A204.1 (cell line): ENCODE measurements at regions not wholly inside any gene's neighbourhood (a gene's known extent, or its start where the extent isn't known, plus 50 kb on each side); places are given as distances from the start of the nearest gene placed in this dataset.
"Not testable (repeated sequence)": the region's sequence is repeated elsewhere in the genome, so short reads cannot be mapped to it uniquely, and the experiment has no call there.

ENCODE experiments used
- FAIRE-seq: peaks from 2 replicates; lab custom pipeline; 2012; peaks lifted over from hg19 to GRCh38; lab: Jason Lieb, UNC

DNA sequence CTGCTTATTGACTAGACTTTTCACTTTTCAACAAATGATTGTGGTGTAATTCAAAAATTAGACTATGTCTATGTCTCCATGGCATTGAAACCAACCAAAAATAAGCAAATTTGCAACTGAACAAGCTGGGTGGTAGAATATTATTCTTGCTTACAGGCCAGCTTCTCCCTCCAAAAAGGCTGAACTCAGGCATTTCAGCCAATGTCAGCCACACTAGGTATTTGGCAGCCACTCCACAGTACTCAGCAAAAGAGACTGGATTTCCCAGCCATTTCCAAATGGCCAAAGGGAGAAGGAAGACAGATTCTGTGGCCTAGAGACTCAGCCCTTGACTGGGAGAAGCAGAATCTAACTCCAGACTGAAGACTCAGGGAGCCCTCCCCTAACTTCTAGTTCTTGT lies 121.8 kb upstream of the IRX5 start:
- FAIRE-seq, result no peak

DNA sequence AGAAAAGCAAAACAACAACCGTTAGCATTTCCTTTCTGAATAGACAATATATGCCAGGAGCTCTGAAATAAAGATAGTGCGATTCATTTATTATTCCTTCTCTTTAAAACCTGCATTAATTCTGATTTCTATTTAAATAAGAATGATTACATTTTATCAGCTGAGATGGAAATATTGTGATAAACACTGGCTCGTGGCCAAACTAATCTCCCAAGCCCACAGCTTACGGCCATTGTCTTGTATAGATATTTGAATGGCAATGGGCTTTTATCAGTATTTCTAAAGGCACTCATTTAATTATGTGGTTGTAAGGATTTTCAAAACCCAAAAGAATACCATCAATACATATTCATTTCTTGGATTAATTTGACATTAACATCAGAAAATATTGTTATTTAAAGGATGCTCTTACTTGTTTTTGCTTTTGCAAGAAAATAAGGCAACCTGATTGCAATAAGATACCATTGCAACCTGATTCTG lies 123.7 kb upstream of the IRX5 start:
- no peak for FAIRE-seq

DNA sequence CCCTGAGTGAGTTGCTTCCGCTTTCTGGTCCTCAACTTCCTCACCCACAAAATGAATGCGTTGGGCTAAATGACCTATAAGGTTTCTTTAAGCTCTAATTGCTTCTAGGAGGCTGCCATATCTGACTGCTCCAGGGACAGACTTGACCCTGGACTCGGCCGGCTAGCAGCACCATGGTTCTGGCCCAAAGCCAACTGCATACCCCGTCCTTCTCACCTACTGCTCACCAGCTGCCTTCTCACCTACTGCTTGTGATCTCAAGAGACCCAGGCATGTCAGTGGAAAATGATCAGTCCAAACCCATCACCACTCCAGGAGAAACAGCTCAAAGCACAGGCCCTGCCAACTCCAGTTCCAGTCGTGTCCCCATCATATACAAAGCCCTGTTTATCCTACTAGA lies 124.3 kb upstream of the IRX5 start:
- no peak for FAIRE-seq

DNA sequence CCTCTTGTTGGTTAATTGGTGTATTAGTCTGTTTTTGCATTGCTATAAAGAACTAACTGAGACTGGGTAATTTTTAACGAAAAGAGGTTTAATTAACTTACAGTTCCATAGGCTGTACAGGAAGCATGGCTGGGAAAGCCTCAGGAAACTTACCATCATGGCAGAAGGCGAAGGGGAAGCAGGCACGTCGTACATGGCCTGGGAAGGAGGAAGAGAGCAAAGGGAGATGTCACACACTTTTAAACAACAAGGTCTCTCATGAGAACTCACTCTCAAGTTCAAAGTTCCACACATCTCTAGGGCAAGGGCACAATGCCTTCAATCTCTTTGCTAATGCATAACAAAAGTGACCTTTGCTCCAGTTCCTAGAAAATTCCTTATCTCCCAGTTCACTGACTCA lies 125.0 kb upstream of the IRX5 start:
- FAIRE-seq, result no peak

DNA sequence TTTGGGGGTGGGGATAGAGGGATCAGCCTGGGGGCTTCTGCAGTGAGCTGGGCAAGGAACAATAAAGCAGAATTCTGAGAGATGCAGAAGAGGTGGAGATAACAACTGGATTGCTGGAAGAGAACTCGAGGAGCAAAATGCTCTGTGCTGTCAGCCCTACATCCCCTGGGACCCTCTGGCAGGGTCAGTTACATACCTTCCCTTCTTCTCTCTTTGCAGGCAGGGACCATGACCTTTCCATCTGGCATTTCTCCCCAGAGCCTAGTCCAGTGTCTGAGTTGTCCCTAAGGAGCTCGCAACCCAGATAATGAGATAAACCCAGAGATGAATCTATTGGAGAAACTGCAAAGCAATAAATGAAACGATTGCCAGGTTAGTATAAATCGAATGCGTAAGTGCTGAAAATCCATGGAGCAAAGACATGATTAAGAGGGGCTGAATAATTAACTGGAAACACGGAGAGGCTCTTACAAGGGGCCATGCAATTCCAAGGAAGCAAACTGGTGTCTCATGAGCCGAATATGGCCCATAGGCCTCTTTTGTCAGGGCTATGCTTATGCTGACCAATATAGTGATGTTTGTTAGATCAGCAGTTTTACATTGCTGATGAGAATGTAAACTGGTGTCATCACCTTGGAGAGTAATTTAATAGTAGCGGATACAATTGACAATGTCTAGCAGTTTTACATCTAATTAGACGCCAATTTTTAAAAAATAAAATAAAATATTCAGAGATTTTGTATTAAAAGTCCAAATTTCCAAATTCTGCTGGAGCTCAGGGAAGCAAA lies 129.4 kb upstream of the IRX5 start:
- FAIRE-seq, result no peak

DNA sequence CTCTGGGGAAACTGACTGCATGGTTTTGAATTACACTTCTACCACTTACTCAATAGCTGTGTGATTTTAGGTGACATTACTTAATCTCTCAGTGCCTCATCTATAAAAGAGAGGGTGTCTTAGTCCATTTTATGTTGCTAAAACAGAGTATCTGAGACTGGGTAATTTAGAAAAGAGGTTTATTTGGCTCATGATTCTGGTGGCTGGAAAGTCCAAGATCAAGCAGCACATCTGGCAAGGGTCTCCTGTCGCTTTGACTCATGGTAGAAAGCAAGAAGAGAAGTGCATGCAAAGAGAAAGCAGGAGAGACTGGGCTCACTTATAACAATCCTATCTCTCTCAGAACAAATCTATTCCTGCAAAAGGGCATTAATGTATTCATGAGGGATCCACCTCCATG lies 132.4 kb upstream of the IRX5 start:
- FAIRE-seq, result no peak

DNA sequence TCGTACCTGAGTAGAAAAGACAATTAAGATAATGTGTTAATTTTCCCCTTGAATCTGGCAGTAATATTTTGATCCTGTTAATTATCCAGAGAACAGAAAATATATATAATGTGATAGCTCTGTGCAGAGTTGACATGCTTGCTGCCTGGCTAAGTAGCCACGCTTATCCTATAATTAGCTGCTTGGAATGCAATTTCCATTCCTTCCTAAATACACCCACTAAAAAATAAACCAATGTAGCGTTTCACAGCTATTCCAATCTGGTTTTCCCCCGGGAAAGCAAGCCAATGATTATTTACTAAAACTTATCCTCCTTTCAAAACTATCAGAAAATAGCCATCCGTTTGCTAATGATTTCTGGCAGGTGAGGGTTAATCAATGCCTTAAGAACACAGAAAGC lies 134.5 kb upstream of the IRX5 start:
- no peak for FAIRE-seq

DNA sequence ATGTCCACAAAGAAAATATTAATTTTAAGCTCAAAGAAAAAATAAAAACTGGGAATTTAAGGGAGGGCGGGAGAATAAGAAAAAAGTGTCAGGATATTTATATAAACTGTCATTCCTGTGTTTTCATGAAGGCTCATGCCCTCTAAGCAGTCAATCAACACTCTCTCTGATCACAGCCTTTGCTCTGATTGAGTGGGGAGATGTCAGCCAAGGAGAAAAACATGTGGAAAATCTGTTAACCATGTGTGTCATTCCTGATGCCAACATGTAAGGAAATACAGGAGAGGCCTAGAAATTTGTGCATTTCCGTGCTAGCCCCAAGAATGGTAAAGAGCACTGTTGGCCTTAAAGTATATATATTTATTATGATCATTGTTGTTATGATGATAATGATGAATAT lies 137.9 kb upstream of the IRX5 start:
- FAIRE-seq, result no peak

DNA sequence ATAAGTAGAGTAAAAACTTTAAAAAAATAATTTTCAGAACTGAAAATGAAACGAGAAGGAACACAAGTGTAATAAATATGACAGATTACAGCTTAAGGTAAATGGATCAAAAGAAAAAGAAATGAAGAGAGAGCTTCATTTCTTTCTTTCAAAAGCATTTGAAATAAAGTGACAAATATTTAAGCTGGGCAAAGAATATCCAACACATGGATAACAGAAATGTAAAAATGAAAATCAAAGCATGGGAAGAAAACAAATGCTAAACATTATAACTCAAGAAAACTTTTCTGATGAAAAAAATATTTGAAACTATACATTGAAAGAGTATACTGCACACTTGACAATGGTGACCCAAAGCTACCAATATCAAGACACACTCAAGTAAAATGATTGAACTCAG lies 143.6 kb upstream of the IRX5 start:
- no peak for FAIRE-seq

DNA sequence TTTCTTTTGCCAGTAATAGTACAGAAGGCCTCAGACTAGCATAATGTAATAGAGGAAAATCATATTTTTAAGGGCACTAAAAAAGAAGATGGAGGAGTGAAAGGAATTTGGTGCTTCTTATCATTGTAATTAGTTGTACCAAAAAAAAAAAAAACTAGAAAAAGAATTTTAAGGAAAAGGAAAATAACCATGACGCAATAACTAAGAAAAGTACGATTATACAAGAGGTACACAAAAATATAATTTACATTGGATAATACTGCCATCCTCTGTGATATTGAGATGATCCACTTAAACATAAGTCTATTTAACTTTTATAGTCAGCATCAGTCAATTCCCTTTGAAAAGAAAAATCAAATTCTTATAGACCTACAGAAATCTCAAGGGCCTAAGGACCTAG lies 146.7 kb upstream of the IRX5 start:
- no peak for FAIRE-seq

DNA sequence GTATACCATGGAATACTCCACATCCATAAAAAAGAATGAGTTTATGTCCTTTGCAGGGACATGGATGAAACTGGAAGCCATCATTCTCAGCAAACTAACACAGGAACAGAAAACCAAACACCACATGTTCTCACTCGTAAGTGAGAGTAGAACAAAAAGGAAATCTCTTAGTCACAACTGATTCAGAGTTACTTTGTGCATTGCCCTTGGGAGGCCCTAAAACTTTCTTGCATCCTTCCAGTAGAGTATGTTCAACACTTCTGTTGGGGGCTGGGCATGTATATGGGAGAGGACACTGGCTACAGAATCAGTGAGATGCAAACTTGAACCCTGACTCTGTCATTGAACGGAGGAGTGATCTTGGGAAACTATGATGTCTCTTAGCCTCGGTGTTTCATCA lies 147.4 kb upstream of the IRX5 start:
- no peak for FAIRE-seq

DNA sequence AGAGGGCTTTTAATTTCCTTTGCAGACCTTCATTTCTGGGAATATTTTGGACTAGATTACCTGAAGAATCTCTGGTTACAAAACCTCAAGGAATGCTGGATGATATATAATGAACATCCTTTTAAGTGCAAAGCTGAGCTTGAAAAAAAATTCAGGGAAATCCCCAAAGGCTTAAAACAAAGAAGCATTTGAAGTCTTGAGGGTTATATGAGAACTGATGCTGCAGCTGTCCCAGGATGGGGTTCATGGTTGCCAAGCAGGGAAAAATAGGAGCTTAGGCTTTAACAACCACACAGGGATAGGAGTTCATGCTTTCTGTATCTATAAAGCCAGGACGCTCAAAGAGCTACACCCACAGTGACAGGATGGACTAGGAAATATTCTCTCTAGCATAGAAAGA lies 150.4 kb upstream of the IRX5 start:
- FAIRE-seq, result no peak

DNA sequence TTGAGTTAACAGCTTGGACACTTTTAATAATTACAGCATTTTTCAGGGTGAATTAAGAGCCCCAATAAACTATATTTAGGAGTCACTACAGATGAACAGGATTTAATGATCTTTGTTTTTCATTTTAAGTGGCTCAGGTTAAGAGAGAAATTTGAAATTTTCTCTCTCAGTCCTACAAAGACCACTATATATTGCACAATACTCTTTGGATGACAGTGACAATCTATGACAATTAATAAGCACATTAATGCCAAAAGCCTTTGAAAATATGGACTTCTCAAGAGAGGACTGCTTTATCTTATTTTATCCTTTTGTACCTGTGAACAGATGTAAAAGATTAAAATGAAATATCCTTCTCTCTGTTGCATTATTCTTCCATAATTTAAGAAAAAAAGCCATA lies 151.1 kb upstream of the IRX5 start:
- FAIRE-seq, result no peak

DNA sequence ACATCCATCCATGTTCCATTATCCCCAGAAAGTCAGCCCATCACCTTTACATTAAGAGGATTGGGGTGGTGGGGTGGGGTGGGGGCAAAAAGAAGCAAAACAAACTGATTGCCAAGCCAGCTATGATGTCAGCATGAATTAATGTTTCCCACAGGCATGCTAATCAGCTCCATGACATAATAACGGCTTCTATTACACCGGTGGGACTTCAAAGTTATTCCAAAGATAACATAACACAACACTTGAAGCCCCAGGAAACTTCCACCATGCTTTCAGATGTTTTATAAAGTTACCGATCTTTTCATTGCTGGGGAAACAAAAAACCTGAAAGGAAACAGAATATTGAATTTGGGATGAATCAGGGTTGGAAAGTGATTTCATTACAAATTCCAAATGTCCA lies 155.9 kb upstream of the IRX5 start:
- FAIRE-seq, result no peak

DNA sequence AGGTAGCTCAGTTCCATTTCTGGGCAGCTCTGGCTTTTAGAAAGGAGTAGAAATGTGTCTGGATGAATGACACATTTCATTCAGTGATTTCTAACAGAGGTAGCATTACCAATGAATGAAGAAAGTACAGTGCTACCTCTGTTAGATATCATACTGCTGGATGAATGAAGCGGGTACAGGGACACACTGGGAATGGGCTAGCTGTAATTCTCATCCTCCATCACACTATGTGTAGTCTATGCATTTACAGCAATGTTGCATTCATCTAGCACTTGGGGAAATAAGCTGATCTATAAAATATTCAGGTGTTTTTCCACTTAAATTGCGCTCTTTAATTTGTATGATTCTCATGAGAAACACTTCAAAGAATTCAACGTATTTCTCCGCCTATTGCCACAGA lies 158.3 kb upstream of the IRX5 start:
- FAIRE-seq, result no peak

DNA sequence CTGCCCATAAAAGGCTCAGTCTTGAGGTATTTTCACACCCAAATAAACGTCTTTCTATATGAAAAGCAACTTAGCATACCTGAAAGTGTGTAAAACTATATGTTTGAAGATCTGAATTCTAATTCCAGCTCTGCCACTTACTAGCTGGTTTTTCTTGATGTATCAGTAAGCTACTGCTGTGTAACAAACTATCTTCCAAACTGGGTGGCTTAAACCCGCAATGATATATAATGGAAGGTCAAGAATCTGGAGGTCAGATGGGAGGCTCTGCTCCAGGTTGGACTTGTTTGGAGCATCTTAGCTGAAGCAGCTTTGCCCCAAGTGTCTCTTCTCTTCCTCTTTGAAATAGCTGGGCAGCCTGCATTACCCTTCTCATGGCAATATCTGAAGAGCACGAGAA lies 164.3 kb upstream of the IRX5 start:
- no peak for FAIRE-seq

DNA sequence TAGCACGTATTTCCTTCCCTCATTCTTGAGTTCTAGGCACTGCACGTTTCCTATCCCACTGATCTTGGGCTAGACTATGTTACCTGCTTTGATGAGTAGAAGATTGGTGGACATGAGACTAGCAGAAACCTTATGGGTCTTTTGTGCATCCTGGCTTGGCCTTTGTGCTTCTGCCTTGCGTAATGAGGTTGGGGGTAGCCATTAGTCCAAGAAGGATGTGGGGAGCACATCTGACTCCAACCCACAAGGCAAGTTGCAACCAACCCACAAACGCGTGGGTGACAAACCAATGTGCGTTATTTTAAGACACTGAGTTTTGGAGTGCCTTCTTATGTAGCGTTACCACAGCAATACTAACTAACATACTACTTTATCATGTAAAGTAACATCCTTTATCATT lies 180.4 kb upstream of the IRX5 start:
- FAIRE-seq, result no peak

DNA sequence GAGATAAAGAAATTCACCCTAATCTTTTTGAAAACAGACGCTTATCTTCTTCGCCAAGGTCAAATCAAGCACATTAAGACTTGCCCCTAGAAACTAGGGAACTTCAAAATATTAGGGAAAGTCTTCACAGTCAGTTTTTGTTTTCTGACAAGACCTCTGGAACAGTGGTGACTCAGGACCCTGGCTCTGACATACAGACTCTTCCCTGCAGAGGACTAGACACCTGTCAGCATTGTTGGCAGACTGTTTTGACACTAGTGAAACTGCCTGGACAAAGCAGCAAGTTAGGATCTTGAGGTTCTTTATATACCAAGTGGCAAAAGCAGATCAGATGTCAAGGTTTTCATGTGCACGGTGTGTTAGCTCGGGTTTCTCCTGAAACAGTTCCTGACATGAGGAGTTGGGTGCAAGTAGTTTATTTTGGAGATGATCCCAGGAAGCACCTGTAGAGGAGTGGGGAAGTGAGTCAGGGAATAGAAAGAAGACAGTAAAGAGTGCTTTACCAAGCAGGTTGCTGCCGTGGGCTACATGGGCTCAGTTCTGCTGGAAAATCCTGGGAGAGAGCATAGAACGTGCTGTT lies 182.0 kb upstream of the IRX5 start:
- no peak for FAIRE-seq

DNA sequence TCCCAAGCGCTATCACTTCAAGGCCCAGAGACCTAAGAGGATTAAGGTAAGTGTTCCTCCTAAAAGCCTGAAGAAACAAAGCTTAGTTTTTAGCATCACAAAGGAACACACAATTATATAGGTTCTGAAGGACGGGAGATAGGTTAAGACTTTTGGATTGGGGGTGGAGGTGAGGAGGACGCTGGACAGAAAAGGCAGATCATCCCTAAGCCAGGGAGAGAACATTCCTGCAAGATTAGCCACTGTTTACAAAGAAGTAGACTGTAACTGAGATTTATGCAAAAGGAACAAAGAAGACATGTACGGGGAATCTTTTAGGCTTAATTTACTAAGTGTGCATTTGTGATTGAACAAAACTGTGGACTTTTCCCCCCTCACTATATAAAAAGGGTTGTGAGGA lies 184.1 kb upstream of the IRX5 start:
- no peak for FAIRE-seq

DNA sequence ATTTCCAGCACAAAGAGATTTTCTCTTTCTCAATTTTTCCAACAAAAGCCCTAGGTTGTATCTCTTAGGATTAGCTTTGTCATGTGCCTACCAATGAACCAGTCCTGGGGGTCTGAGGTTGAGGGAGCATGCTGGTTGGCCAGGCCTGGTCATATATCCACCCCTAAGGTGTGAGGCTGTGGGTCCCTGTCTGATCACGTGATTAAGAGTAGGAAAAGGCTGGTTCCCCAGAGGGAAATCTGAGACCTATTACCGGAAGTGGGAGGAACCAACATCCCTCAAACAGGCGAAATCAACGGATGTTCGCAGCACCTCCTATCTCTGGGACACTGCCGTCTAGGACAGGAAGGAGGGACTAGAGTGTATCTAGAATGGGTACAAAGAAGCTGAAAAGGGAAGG lies 185.7 kb upstream of the IRX5 start:
- no peak for FAIRE-seq

DNA sequence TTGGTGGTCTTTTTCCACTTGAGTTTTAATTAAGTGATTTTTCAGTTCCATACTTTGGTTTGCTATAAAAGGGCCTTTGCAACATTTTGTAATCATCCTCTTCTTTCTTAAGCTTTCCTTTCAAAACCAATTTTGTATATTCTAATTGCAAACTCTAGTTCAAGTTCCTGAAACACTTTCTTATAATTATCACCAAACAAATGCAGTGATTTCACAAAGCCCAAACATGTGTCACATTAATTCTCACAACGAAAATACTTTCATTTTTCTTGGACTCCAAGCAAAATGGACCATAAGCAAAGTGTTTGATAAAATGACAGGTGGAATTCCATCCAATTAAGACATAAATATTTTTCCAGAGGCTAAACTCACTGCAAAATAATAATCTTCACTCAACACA lies 188.2 kb upstream of the IRX5 start:
- FAIRE-seq, result no peak

DNA sequence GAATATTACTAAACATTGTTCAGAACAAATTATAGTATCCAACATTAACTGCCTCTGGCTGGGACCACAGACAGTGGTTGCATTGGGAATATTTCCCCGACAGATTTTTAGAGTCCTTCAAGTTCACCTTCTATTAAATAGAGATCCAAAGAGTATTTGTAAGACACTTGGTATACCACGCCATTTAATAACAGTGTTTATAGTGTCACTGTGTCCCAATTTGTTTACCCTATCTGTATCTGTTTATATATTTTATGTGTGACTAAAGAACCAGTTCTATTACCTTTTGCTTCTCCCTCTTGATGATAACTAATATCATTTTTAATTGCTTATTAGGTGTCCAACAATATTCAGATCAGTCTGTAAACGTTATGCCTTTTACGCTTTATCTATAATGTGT lies 191.3 kb upstream of the IRX5 start:
- FAIRE-seq, result no peak

DNA sequence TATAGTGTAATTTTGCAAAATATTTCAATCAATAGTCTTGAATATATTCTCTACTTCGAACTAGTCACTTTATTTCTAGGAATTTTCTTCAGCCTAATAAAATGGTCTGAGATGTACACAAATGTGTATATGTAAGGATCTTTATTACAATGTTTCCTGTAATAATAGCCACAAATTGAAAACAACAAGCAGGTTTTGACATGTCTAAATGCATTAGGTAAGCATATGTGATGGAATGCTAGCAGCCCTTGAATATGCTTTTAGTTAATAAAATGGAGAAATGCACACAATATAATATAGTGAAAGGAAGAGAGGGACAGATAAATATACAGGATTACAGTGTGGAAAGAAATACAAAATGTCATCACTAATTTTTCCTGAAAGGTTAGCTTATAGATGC lies 196.5 kb upstream of the IRX5 start:
- peak; percentile 25 for FAIRE-seq

DNA sequence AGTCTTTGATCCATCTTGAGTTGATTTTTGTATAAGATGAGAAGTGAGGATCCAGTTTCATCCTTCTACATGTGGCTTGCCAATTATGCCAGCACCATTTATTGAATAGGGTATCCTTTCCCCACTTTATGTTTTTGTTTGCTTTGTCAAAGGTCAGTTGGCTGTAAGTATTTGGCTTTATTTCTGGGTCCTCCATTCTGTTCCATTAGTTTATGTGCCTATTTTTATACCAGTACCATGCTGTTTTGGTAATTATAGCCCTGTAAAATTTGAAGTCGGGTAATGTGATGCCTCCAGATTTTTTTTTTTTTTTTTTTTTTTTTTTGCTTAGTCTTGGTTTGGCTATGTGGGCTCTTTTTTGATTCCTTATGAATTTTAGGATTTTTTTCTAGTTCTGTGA lies 203.0 kb upstream of the IRX5 start:
- FAIRE-seq, result not testable (repeated sequence)
